Esophagus (tissue), 2 donors: ENCODE measurements at regions not wholly inside any gene's neighbourhood (a gene's known extent, or its start where the extent isn't known, plus 50 kb on each side); places are given as distances from the start of the nearest gene placed in this dataset.

ENCODE experiments used
- H3K27ac ChIP-seq, 2 donors: one replicate each; pipeline ENCODE4 v1.5.1; 2013; ENCODE audit warnings: low read depth in 2 of 2, mild to moderate bottlenecking in 2 of 2, inconsistent platforms in 1 of 2, low read length in 1 of 2, moderate library complexity in 1 of 2
- H3K27me3 ChIP-seq, 2 donors: one replicate each; pipeline ENCODE4 v1.6.1; 2013; ENCODE audit warnings: low read length in 2 of 2, control low read depth in 1 of 2, mild to moderate bottlenecking in 1 of 2; ENCODE audit not compliant: insufficient read depth in 2 of 2, control insufficient read depth in 1 of 2
- H3K36me3 ChIP-seq, 2 donors: one replicate each; pipeline ENCODE4 v1.6.1; 2013; ENCODE audit warnings: low read length in 1 of 2; ENCODE audit not compliant: control insufficient read depth in 2 of 2, insufficient read depth in 2 of 2
- H3K4me1 ChIP-seq, 2 donors: one replicate each; pipeline ENCODE4 v1.6.1; 2013; ENCODE audit warnings: low read length in 1 of 2; ENCODE audit not compliant: control insufficient read depth in 2 of 2, insufficient read depth in 2 of 2
- H3K4me3 ChIP-seq, 2 donors: one replicate each; pipeline ENCODE4 v1.5.1; 2013; ENCODE audit warnings: low read length in 2 of 2, mild to moderate bottlenecking in 2 of 2, low read depth in 1 of 2, moderate library complexity in 1 of 2
- H3K9me3 ChIP-seq, 2 donors: one replicate each; pipeline ENCODE4 v1.6.1; 2013; ENCODE audit warnings: mild to moderate bottlenecking in 2 of 2, low read depth in 1 of 2, low read length in 1 of 2, moderate library complexity in 1 of 2; ENCODE audit not compliant: control insufficient read depth in 2 of 2, insufficient read depth in 1 of 2
- WGBS, 2 donors: extraction: QIAGEN DNeasy Blood & Tissue Kit; methylation state at CpG; one replicate each; pipeline ENCODE4 v1.1.7; 2013; 5-methylcytosine and 5-hydroxymethylcytosine counted together
- donor health status: healthy with polysubstance abuse.
- donor health status: Bipolar disorder and iron deficiency.

DNA sequence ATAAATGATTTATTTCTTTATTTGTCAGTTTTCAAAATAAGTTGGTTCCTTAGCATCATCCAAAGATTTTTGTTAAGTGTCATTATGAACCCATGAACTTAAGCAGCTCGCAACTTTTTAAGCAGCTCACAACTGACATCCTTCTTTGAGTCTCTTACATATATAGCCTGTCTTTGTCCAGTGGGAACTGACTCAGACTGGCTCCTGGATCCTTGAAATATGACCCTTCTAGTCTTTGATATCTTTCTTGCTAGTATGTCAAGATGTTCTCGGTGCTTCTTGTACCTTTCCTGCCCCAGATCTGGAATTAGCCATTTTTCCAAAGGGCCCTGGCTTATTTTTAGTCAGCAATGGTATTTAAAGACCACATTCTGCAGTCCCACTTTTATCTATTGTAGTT, 53.9 kb upstream of the ARID5B start:
- Histone ChIP-seq H3K9me3 (no peaks in the 10 kb centered on the region), H3K27ac (no peak overlapping the region), H3K4me1 (no peaks in the 10 kb centered on the region), H3K27me3 (no peaks in the 10 kb centered on the region), H3K4me3 (no peak overlapping the region), H3K36me3 (no peaks in the 10 kb centered on the region)
- 95 to 96% methylated on average over 2 of the region's 2 CpGs for WGBS, 2 donors

- Histone ChIP-seq H3K27ac (no peak overlapping the region), H3K27me3 (no peaks in the 10 kb centered on the region), H3K4me1 (no peaks in the 10 kb centered on the region), H3K4me3 (no peak overlapping the region), H3K9me3 (no peaks in the 10 kb centered on the region), H3K36me3 (no peaks in the 10 kb centered on the region)
Observed at GRCh38 chr10:61850376-61850775, 51.1 kb upstream of the ARID5B start.
